ENCODE measurements at regions not wholly inside any gene's neighbourhood (a gene's known extent, or its start where the extent isn't known, plus 50 kb on each side); places are given as distances from the start of the nearest gene placed in this dataset.

- Mint-ChIP-seq H3K4me1 (ENCODE audit: low read depth) (no peaks in the 10 kb centered on the region), H3K4me3 (ENCODE audit: unreplicated experiment) (no peak overlapping the region), H3K27ac (ENCODE audit: unreplicated experiment) (no peak overlapping the region), H3K9me3 (ENCODE audit: low read depth) (peaks cover 3% of the 10 kb centered on the region), H3K36me3 (ENCODE audit: low read depth) (no peaks in the 10 kb centered on the region), H3K27me3 (ENCODE audit: low read depth) (no peaks in the 10 kb centered on the region)
- DNase-seq (ENCODE audit: low spot score), result no peak
- no peak for TF ChIP-seq CTCF (IDR thresholded peaks at IDR 0.05)
Observed at GRCh38 chr7:110139056-110139455, 951.9 kb upstream of the LRRN3 start.

- no peak overlapping the region for H3K27ac Mint-ChIP-seq (ENCODE audit: unreplicated experiment)
- H3K9me3 Mint-ChIP-seq (ENCODE audit: low read depth), result peaks cover 3% of the 10 kb centered on the region
- no peaks in the 10 kb centered on the region for H3K36me3 Mint-ChIP-seq (ENCODE audit: low read depth)
- H3K4me1 Mint-ChIP-seq (ENCODE audit: low read depth), result no peaks in the 10 kb centered on the region
- H3K4me3 Mint-ChIP-seq (ENCODE audit: unreplicated experiment), result no peak overlapping the region
- no peaks in the 10 kb centered on the region for H3K27me3 Mint-ChIP-seq (ENCODE audit: low read depth)
- DNase-seq (ENCODE audit: low spot score), result no peak
- no peak for TF ChIP-seq CTCF (IDR thresholded peaks at IDR 0.05)
Observed at GRCh38 chr7:110142939-110143526, 947.9 kb upstream of the LRRN3 start.

- Mint-ChIP-seq H3K9me3 (ENCODE audit: low read depth) (peaks cover 3% of the 10 kb centered on the region), H3K27ac (ENCODE audit: unreplicated experiment) (no peak overlapping the region), H3K27me3 (ENCODE audit: low read depth) (no peaks in the 10 kb centered on the region), H3K4me1 (ENCODE audit: low read depth) (no peaks in the 10 kb centered on the region), H3K4me3 (ENCODE audit: unreplicated experiment) (no peak overlapping the region), H3K36me3 (ENCODE audit: low read depth) (no peaks in the 10 kb centered on the region)
- DNase-seq (ENCODE audit: low spot score), result no peak
- TF ChIP-seq CTCF (IDR thresholded peaks at IDR 0.05), result no peak
Observed at GRCh38 chr7:110144599-110144998, 946.3 kb upstream of the LRRN3 start.

GRCh38 chr7:110148054-110148453, 942.9 kb upstream of the LRRN3 start:
- TF ChIP-seq CTCF (IDR thresholded peaks at IDR 0.05), result no peak
- H3K27ac Mint-ChIP-seq (ENCODE audit: unreplicated experiment), result no peak overlapping the region
- peaks cover 3% of the 10 kb centered on the region for H3K9me3 Mint-ChIP-seq (ENCODE audit: low read depth)
- no peaks in the 10 kb centered on the region for H3K36me3 Mint-ChIP-seq (ENCODE audit: low read depth)
- peak; percentile 50 for DNase-seq (ENCODE audit: low spot score)
- H3K4me1 Mint-ChIP-seq (ENCODE audit: low read depth), result no peaks in the 10 kb centered on the region
- H3K27me3 Mint-ChIP-seq (ENCODE audit: low read depth), result no peaks in the 10 kb centered on the region
- no peak overlapping the region for H3K4me3 Mint-ChIP-seq (ENCODE audit: unreplicated experiment)

GRCh38 chr7:110153222-110153621, 937.7 kb upstream of the LRRN3 start:
- H3K4me3 Mint-ChIP-seq (ENCODE audit: unreplicated experiment), result no peak overlapping the region
- H3K27ac Mint-ChIP-seq (ENCODE audit: unreplicated experiment), result no peak overlapping the region
- no peak for TF ChIP-seq CTCF (IDR thresholded peaks at IDR 0.05)
- DNase-seq (ENCODE audit: low spot score), result no peak
- no peaks in the 10 kb centered on the region for H3K36me3 Mint-ChIP-seq (ENCODE audit: low read depth)
- H3K9me3 Mint-ChIP-seq (ENCODE audit: low read depth), result no peaks in the 10 kb centered on the region
- H3K27me3 Mint-ChIP-seq (ENCODE audit: low read depth), result no peaks in the 10 kb centered on the region
- peaks cover 10% of the 10 kb centered on the region for H3K4me1 Mint-ChIP-seq (ENCODE audit: low read depth)

Measured in chondrocyte (in vitro differentiated cells).